ENCODE measurements at regions not wholly inside any gene's neighbourhood (a gene's known extent, or its start where the extent isn't known, plus 50 kb on each side); places are given as distances from the start of the nearest gene placed in this dataset.

- no peak overlapping the region for H3K4me3 ChIP-seq (ENCODE audit: low read depth, low read length)
- TF ChIP-seq CTCF (IDR thresholded peaks at IDR 0.05; ENCODE audit: low read depth, low read length): no peak
Measured at GRCh38 chr12:34393086-34393820, 371.0 kb downstream of the ALG10 start.

- no peak overlapping the region for H3K4me3 ChIP-seq (ENCODE audit: low read depth, low read length)
- no peak for TF ChIP-seq CTCF (IDR thresholded peaks at IDR 0.05; ENCODE audit: low read depth, low read length)
Measured at GRCh38 chr12:34393821-34394150, 371.5 kb downstream of the ALG10 start.

- no peak for TF ChIP-seq CTCF (IDR thresholded peaks at IDR 0.05; ENCODE audit: low read depth, low read length)
- H3K4me3 ChIP-seq (ENCODE audit: low read depth, low read length): no peak overlapping the region
Measured at GRCh38 chr12:34394211-34395055, 372.1 kb downstream of the ALG10 start.

GRCh38 chr12:34395056-34396005 is 373.0 kb downstream of the ALG10 start:
- H3K4me3 ChIP-seq (ENCODE audit: low read depth, low read length): no peak overlapping the region
- TF ChIP-seq CTCF (IDR thresholded peaks at IDR 0.05; ENCODE audit: low read depth, low read length): no peak

GRCh38 chr12:34396006-34396860 is 373.9 kb downstream of the ALG10 start:
- no peak for TF ChIP-seq CTCF (IDR thresholded peaks at IDR 0.05; ENCODE audit: low read depth, low read length)
- H3K4me3 ChIP-seq (ENCODE audit: low read depth, low read length): no peak overlapping the region

- no peak for TF ChIP-seq CTCF (IDR thresholded peaks at IDR 0.05; ENCODE audit: low read depth, low read length)
- H3K4me3 ChIP-seq (ENCODE audit: low read depth, low read length): no peak overlapping the region
Measured at GRCh38 chr12:34396861-34397590, 374.7 kb downstream of the ALG10 start.
